HuH-7.5 (cell line): ENCODE measurements at regions not wholly inside any gene's neighbourhood (a gene's known extent, or its start where the extent isn't known, plus 50 kb on each side); places are given as distances from the start of the nearest gene placed in this dataset.
"Not testable (repeated sequence)": the region's sequence is repeated elsewhere in the genome, so short reads cannot be mapped to it uniquely, and the experiment has no call there.

Source experiments
- DNase-seq: peaks from one replicate; pipeline ENCODE4 v3.0.0; 2011; ENCODE audit warnings: low spot score

GRCh38 chr12:65739606-65740005, 84.7 kb upstream of the HMGA2 start:
- no peak for DNase-seq

- no peak for DNase-seq
Measured at GRCh38 chr12:65740506-65740872, 83.8 kb upstream of the HMGA2 start.

- peak; percentile 83 for DNase-seq
Measured at GRCh38 chr12:65740873-65741600, 83.2 kb upstream of the HMGA2 start.

- DNase-seq, result no peak
Measured at GRCh38 chr12:65741656-65742017, 82.6 kb upstream of the HMGA2 start.

- peak; percentile 82 for DNase-seq
Measured at GRCh38 chr12:65742018-65743010, 82.0 kb upstream of the HMGA2 start.

- DNase-seq, result not testable (repeated sequence)
Measured at GRCh38 chr12:65744236-65744840, 79.9 kb upstream of the HMGA2 start.

GRCh38 chr12:65747338-65747737, 76.9 kb upstream of the HMGA2 start:
- DNase-seq, result no peak

GRCh38 chr12:65748332-65748731, 76.0 kb upstream of the HMGA2 start:
- DNase-seq, result no peak

- DNase-seq, result no peak
Measured at GRCh38 chr12:65754290-65754689, 70.0 kb upstream of the HMGA2 start.

- DNase-seq, result no peak
Measured at GRCh38 chr12:65754744-65755595, 69.3 kb upstream of the HMGA2 start.

- DNase-seq, result no peak
Measured at GRCh38 chr12:65755596-65755978, 68.7 kb upstream of the HMGA2 start.

GRCh38 chr12:65756267-65756666, 68.0 kb upstream of the HMGA2 start:
- DNase-seq, result no peak

GRCh38 chr12:65756956-65757511, 67.2 kb upstream of the HMGA2 start:
- DNase-seq, result no peak

- DNase-seq, result no peak
Measured at GRCh38 chr12:65758401-65758800, 65.9 kb upstream of the HMGA2 start.

- no peak for DNase-seq
Measured at GRCh38 chr12:65759735-65760134, 64.5 kb upstream of the HMGA2 start.

- no peak for DNase-seq
Measured at GRCh38 chr12:65761301-65761700, 63.0 kb upstream of the HMGA2 start.

- no peak for DNase-seq
Measured at GRCh38 chr12:65764325-65764724, 60.0 kb upstream of the HMGA2 start.

- no peak for DNase-seq
Measured at GRCh38 chr12:65765436-65765813, 58.9 kb upstream of the HMGA2 start.

GRCh38 chr12:65769880-65770279, 54.4 kb upstream of the HMGA2 start:
- no peak for DNase-seq
